ENCODE measurements at regions not wholly inside any gene's neighbourhood (a gene's known extent, or its start where the extent isn't known, plus 50 kb on each side); places are given as distances from the start of the nearest gene placed in this dataset.
"Not testable (repeated sequence)": the region's sequence is repeated elsewhere in the genome, so short reads cannot be mapped to it uniquely, and the experiment has no call there.

DNA sequence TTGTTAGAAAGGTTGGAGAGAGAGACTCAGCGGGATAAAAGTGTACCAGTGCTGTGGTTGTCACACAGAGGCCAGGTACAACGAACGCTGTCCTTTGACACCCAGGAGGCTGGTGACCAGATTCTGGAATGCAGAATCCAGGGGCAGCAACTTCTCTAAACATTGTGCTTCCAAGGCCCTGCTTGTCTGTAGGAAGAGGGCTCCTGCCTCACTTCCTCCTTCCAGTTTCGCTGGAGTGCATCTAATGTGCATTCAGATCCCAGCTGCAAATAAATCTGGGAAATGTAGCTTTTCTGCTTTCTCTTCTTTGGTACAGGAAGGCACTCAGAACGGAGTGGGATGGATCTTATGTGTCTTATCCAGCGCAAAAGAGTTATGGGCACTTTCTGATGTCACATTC is 171.8 kb upstream of the ATP5MC3 start:
- TF ChIP-seq CTCF (IDR thresholded peaks at IDR 0.05; ENCODE audit: low read depth, low read length) = no peak
- no peak overlapping the region for H3K4me3 ChIP-seq (ENCODE audit: low read depth, low read length)

- TF ChIP-seq CTCF (IDR thresholded peaks at IDR 0.05; ENCODE audit: low read depth, low read length) = no peak
- H3K4me3 ChIP-seq (ENCODE audit: low read depth, low read length) = no peak overlapping the region
Observed at GRCh38 chr2:175351512-175351911, 170.0 kb upstream of the ATP5MC3 start.

- no peak for TF ChIP-seq CTCF (IDR thresholded peaks at IDR 0.05; ENCODE audit: low read depth, low read length)
Observed at GRCh38 chr2:175350105-175350504, 168.6 kb upstream of the ATP5MC3 start.

GRCh38 chr2:175342085-175342484 is 160.6 kb upstream of the ATP5MC3 start:
- H3K4me3 ChIP-seq (ENCODE audit: low read depth, low read length) = no peak overlapping the region
- TF ChIP-seq CTCF (IDR thresholded peaks at IDR 0.05; ENCODE audit: low read depth, low read length) = no peak

More at GRCh38 chr2:175350105-175350504, 168.6 kb upstream of the ATP5MC3 start:
- no peak overlapping the region for H3K4me3 ChIP-seq (ENCODE audit: low read depth, low read length)

- no peak overlapping the region for H3K4me3 ChIP-seq (ENCODE audit: low read depth, low read length)
- no peak for TF ChIP-seq CTCF (IDR thresholded peaks at IDR 0.05; ENCODE audit: low read depth, low read length)
Observed at GRCh38 chr2:175330195-175330594, 148.7 kb upstream of the ATP5MC3 start.

DNA sequence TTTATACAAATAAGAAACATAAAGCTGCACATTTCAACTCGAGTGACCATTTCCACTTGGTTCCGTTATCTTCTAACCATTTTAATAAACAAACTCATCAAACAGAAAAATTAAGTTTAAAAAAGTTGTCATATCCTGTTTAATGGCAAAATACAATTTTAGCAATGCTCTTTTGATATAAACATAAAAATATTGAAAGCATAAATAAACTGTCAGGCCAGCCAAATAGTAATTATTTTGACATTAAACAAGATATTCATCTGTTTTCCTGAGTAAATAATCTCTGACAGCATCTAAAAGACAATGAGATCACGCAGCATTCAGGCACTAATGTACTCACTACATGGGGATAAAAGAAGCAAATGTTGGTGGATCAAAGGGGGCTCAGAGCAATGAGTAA is 145.3 kb upstream of the ATP5MC3 start:
- H3K4me3 ChIP-seq (ENCODE audit: low read depth, low read length) = no peak overlapping the region
- TF ChIP-seq CTCF (IDR thresholded peaks at IDR 0.05; ENCODE audit: low read depth, low read length) = no peak

DNA sequence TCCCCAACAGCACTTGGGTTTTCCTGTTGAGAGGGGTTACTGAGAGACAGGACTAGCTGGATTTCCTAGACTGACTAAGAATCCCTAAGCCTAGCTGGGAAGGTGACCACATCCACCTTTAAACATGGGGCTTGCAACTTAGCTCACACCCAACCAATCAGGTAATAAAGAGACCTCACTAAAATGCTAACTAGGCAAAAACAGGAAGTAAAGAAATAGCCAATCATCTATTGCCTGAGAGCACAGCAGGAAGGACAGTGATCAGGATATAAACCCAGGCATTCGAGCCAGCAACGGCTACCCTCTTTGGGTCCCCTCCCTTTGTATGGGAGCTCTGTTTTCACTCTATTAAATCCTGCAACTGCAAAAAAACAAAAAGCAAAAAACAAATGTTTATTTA is 144.7 kb upstream of the ATP5MC3 start:
- H3K4me3 ChIP-seq (ENCODE audit: low read depth, low read length) = not testable (repeated sequence)

GRCh38 chr2:175323162-175323561 is 141.7 kb upstream of the ATP5MC3 start:
- no peak for TF ChIP-seq CTCF (IDR thresholded peaks at IDR 0.05; ENCODE audit: low read depth, low read length)
- H3K4me3 ChIP-seq (ENCODE audit: low read depth, low read length) = no peak overlapping the region
